Bone marrow (tissue), 2 donors: ENCODE measurements at regions not wholly inside any gene's neighbourhood (a gene's known extent, or its start where the extent isn't known, plus 50 kb on each side); places are given as distances from the start of the nearest gene placed in this dataset.

Experiments
- DNase-seq, 2 donors: peaks; one replicate each; lab custom pipeline; 2025; lab: John Stamatoyannopoulos, UW

- no peak for DNase-seq
Measured at GRCh38 chr6:105765239-105765638, 320.9 kb upstream of the PRDM1 start.

DNA sequence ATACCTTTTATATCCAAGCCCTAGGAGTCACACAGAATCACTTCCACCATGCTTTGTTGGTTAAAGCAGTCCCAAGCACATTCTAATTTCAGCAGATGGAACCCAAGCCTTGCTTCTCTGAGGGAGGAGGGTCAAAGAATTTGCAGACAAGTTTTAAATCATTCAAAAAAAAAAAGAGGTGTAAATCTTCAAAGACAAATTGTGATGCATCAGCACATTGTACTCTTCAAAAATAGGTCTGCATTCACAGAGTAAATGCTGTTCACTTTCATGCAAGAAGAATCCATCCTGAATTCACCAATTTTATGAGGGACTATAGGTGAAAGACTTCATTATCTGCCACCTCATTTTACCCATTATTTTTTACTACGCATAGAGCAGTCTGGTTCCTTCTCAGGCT is 321.8 kb upstream of the PRDM1 start:
- no peak for DNase-seq

DNA sequence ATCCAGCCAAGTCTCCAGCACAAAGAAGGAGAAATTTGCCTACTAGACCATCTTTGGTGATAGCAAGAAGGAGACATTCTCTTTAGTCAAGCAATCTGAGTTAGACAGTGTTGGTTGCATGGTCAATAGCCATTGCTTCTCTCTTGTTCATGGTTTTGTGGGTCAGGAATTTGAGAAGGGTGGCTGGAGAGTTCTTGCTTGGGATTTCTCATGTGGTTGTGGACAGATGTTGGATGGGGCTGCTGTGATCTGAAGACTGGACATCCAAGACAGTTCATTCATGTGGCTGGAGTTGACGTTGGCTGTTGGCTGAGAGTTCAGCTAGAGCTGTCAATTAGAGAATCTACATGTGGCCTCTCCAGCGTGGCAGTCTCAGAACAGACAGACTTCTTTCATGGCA is 322.3 kb upstream of the PRDM1 start:
- no peak for DNase-seq

- no peak for DNase-seq
Measured at GRCh38 chr6:105760746-105761145, 325.4 kb upstream of the PRDM1 start.

DNA sequence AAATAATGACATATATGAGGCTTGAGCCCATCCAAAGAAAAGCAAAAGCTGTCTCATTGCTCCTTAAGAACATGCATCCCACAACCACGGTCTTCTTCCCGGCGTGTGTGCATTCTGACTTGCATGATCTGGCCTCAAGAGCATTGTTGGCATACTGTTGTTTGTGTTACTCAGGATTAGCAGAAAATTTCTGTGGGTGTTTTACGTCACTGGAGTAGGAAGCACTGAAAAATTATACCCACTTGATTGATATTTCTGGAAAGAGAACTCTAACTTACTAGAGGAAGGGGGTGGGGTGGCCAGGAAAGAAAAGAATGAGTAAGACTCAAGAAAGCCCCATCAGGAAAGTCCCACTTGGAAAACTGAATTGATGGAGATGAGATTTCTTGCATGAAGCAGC is 326.2 kb upstream of the PRDM1 start:
- DNase-seq = no peak

- no peak for DNase-seq
Measured at GRCh38 chr6:105759015-105759414, 327.1 kb upstream of the PRDM1 start.

GRCh38 chr6:105757512-105758200 is 328.5 kb upstream of the PRDM1 start:
- DNase-seq = no peak

- no peak for DNase-seq
Measured at GRCh38 chr6:105755885-105756284, 330.3 kb upstream of the PRDM1 start.

DNA sequence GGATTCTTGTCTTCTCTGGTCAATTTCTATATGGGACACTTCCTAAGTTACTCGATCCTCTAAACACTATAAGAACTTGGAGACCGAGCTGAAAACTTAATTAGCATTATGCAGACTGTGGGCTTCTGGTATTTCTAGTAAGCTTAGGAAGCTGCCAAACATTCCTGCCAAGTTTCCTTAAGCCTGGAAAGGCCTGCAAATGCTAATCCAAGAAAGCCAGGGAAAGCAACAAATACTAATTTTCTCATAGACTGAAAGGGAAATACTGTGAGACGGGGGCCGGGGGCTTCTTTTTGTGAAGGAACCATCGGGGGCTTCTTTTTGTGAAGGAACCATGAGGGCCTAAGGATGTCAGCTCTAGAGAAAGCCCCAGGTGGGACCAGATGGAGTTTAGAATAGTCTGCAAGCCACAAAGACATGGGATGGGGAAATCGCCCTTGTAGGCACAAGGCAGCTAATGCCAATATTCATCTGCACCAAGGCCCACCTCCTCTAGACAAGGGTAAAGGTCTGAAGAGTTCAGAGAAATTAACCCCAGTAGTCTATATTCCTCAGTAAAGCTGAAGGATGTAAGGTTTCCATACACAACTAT is 332.4 kb upstream of the PRDM1 start:
- no peak for DNase-seq

DNA sequence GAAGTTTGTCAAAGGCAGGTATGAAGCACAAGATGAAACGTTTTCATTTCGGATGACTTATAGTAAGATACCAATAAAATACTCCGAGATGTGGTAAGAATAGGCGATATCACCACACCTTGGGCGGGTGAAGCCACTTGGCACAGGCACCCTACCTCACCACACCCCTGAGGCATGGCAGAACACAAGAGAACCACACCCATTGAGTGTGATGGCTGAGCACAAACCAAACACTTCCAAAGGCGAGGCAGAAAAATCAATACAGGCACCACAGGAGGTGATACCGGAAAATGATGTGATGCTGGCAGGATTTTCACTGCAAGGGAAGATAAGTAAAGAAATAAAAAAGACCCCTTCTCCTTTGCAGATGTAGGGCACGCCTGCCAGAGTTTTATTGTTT is 332.9 kb upstream of the PRDM1 start:
- no peak for DNase-seq

GRCh38 chr6:105750089-105750488 is 336.0 kb upstream of the PRDM1 start:
- no peak for DNase-seq

DNA sequence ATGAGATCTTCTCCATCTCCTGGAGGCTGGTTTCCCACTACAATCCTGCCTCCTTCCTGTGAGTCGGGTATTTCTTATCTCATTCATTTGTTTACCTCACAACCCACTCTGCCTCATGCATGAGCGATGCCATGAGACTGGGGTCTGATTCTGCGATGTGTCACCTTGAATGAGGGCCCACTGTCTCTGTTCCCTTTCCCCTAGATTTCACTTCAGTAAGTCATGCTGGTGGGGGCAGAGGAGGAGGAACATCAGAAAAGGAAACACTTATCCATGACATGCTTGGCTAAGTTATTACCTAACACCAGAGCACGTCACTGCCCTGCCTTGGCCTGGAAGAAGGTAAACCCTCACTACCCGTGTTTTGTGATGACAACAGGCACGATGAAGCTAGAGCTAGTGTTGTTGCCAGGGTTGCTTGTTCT is 337.4 kb upstream of the PRDM1 start:
- DNase-seq = peak in 1 of 2 donors; percentile 15

DNA sequence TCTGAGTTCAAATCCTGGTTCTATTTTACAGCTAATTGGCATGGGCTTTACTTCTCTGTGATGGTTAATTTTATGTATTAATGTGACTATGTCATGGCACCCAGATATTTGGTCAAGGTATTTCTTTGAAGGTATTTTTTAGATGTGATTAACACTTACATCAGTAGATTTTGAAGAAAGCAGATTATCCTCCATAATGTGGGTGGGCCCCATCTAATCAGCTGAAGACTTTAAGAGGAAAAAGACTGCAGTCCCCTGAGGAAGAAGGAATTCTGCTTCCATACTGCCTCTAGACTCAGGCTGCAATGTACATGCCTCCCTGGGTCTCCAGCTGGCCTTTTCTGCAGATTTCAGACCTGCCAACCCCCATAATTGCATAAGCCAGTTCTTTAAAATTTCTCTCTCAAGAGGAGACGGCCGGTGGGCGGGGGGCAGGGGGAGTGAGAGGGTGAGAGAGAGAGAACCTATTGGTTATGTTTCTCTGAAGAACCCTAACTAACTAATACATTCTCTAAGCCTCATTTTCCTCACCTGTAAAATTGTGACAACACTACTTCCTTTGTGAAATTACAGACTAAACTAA is 338.2 kb upstream of the PRDM1 start:
- DNase-seq = no peak

DNA sequence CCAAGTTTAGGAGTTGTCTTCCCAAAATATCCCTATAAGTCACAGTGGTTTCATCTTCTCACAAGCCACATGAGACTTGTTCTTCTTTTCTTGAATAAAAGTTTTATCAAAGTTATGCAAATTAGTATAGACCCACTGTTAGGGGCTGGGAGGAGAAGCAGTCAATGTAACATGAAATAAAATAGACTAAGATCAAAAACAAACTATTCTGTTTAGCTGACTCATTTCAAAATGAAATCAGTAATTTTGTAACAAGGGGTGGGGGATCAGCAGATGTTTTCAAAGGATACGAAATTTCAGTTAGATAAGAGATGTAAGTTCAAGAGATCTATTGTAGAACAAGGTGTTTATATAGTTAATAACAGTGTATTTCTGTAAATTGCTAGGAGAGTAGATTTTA is 339.6 kb upstream of the PRDM1 start:
- no peak for DNase-seq

DNA sequence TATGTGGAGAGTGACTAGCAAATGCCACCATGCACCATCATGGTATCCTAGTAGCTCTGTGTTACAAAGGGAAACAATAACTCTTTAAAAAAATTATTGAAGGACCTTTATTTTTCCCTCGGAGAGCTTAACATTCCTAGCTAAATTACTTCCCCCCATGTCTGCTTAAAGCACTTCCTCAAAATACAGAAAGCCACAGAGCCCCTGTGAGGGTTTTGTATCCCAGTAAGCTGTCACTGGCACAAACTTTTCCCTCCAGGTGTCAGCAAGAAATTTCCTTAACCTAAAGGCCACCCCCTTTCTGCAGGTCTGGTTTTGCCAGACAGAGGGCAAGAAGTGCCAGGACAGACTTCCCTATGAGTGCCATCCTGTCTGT is 340.0 kb upstream of the PRDM1 start:
- no peak for DNase-seq

GRCh38 chr6:105745464-105746129 is 340.5 kb upstream of the PRDM1 start:
- no peak for DNase-seq

GRCh38 chr6:105744815-105745214 is 341.3 kb upstream of the PRDM1 start:
- DNase-seq = no peak

DNA sequence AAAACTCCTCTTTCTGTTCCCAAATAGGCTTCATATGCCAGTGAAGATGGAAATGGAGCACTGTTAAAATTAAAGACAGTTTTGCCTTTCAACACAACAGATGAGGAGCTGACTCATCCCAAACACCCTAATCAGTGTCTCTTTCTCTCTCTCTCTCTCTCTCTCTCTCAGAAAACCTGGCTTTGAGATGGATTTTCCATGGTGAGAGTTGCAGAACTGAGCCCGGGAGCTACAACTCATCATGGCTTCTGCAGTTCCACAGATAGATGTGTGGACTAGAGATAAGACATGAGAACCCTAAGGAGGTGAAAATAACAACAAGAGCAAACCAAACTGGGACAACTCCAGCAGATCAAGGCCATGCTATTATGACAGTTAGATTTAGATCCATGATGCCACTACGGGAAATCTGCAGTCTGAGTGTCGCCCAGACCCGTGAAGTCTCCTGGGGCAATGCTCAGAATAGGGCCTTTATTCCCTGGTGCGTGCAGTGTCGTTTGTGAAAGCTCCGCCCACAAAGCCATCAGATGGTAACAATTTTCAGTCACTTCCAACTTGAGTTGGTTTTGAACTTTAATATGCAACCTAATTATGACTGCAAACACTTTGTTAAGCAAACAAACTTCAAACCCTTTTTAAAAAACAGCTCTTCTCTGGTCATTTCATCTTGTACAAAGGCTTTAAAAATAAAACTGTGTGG is 338.2 kb upstream of the PREP start:
- no peak for DNase-seq

GRCh38 chr6:105739764-105740163 is 336.9 kb upstream of the PREP start:
- no peak for DNase-seq

GRCh38 chr6:105733556-105734162 is 330.8 kb upstream of the PREP start:
- DNase-seq = peak in 1 of 2 donors; percentile 15

DNA sequence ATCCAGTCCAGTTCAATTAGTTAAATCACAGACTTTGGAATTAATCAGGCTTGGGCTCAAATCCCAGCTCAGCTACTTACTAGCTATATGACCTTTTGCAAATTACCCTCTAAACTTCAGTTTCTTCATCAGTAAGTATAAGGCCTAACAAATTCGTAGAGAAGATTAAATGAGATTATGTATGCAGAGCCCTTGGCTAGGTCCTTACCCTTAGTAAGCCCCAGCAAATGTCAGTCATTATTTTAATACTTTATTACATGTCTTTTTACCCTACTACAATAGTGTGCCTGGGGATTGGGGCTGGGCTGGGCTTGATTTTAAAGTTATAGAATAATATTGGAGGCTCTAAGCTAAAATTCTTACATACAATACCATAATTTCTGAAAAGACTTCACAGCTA is 326.1 kb upstream of the PREP start:
- DNase-seq = no peak
